PC-3 (cell line): ENCODE measurements at regions not wholly inside any gene's neighbourhood (a gene's known extent, or its start where the extent isn't known, plus 50 kb on each side); places are given as distances from the start of the nearest gene placed in this dataset.
"Not testable (repeated sequence)": the region's sequence is repeated elsewhere in the genome, so short reads cannot be mapped to it uniquely, and the experiment has no call there.

Experiments used
- ATAC-seq: fragments of 200-7000 bp; cut with Tn5 transposase; 2 replicates; pipeline ENCODE4 v1.9.1; 2020; ENCODE audit warnings: mild to moderate bottlenecking, moderate library complexity
- BruUV-seq: library from RNA; stranded (reverse); fragments of 400-500 nt; replicated peaks from 2 replicates; lab custom pipeline; 2021; lab: Mats Ljungman, UMichigan
- CTCF ChIA-PET: fragments of 300-600 bp; sonication (Branson Sonifier 250); formaldehyde crosslinking; loops from one replicate; lab custom pipeline; 2022; ENCODE audit warnings: antibody characterized with exemption; lab: Charles Lee
- POLR2A ChIA-PET: fragments of 300-600 bp; sonication (Branson Sonifier 250); formaldehyde crosslinking; loops from one replicate; lab custom pipeline; 2022; ENCODE audit warnings: antibody characterized with exemption; ENCODE audit not compliant: unreplicated experiment; lab: Charles Lee
- DNase-seq: peaks from one replicate; pipeline ENCODE4 v3.0.0-alpha.2; 2015
- H2AFZ ChIP-seq: fragments of 300-600 bp; sonication (generic); 2 replicates; pipeline ENCODE4 v1.6.0; 2016; ENCODE audit warnings: antibody characterized with exemption, low read length
- H3F3A ChIP-seq: fragments of 300-600 bp; sonication (generic); one replicate; pipeline ENCODE4 v1.6.0; 2017; ENCODE audit warnings: antibody characterized with exemption, low read length, control low read depth, mild to moderate bottlenecking; ENCODE audit not compliant: unreplicated experiment
- H3K27ac ChIP-seq: fragments of 300-600 bp; sonication (generic); 2 replicates; pipeline ENCODE4 v1.5.1; 2016; ENCODE audit warnings: mild to moderate bottlenecking, low read length
- H3K27me3 ChIP-seq: fragments of 300-600 bp; sonication (generic); 2 replicates; pipeline ENCODE4 v1.6.1; 2016; ENCODE audit warnings: low read length, mixed read lengths
- H3K36me3 ChIP-seq: fragments of 300-600 bp; sonication (generic); 2 replicates; pipeline ENCODE4 v1.6.1; 2016; ENCODE audit warnings: low read depth, mixed run types, low read length, mixed read lengths
- H3K4me1 ChIP-seq: fragments of 300-600 bp; sonication (generic); 2 replicates; pipeline ENCODE4 v1.5.1; 2016; ENCODE audit warnings: low read length; ENCODE audit not compliant: insufficient read depth
- H3K4me2 ChIP-seq: fragments of 300-600 bp; sonication (generic); 2 replicates; pipeline ENCODE4 v1.6.0; 2016; ENCODE audit warnings: low read length
- H3K4me3 ChIP-seq: fragments of 300-600 bp; sonication (generic); 2 replicates; pipeline ENCODE4 v1.5.1; 2016; ENCODE audit warnings: mild to moderate bottlenecking, low read length, mixed read lengths
- H3K79me2 ChIP-seq: fragments of 300-600 bp; sonication (generic); 2 replicates; pipeline ENCODE4 v1.6.1; 2017; ENCODE audit warnings: low read length, mixed read lengths
- H3K9ac ChIP-seq: fragments of 300-600 bp; sonication (generic); 2 replicates; pipeline ENCODE4 v1.6.0; 2016; ENCODE audit warnings: mild to moderate bottlenecking, low read length
- H3K9me2 ChIP-seq: fragments of 300-600 bp; sonication (generic); replicated peaks from 2 replicates; pipeline ENCODE4 v1.6.1; 2016; ENCODE audit warnings: mixed run types, low read length, mixed read lengths
- H3K9me3 ChIP-seq: fragments of 300-600 bp; sonication (generic); 2 replicates; pipeline ENCODE4 v1.6.1; 2016; ENCODE audit warnings: low read length, mixed read lengths
- H4K20me1 ChIP-seq: fragments of 300-600 bp; sonication (generic); 2 replicates; pipeline ENCODE4 v1.6.1; 2016; ENCODE audit warnings: low read length, mixed read lengths
- CTCF ChIP-seq: fragments of 300-600 bp; sonication (generic); conservative IDR thresholded peaks from 2 replicates; pipeline ENCODE4 v1.5.1; 2017; ENCODE audit warnings: antibody characterized with exemption, low read depth, mild to moderate bottlenecking, low read length
- EZH2 ChIP-seq: fragments of 300-600 bp; sonication (generic); IDR thresholded peaks from one replicate; pipeline ENCODE4 v1.6.1; 2017; ENCODE audit warnings: antibody characterized with exemption, mild to moderate bottlenecking, low read length; ENCODE audit not compliant: unreplicated experiment
- EZH2phosphoT487 ChIP-seq: fragments of 300-600 bp; sonication (generic); IDR thresholded peaks from 2 replicates; pipeline ENCODE4 v1.6.1; 2018; ENCODE audit warnings: mild to moderate bottlenecking, antibody characterized with exemption, low read length, borderline replicate concordance
- intact Hi-C: fragments of 100-400 bp; cut with micrococcal nuclease; formaldehyde crosslinking; loops from 2 replicates; pipeline ENCODE4 v1.9.0; 2023

DNA sequence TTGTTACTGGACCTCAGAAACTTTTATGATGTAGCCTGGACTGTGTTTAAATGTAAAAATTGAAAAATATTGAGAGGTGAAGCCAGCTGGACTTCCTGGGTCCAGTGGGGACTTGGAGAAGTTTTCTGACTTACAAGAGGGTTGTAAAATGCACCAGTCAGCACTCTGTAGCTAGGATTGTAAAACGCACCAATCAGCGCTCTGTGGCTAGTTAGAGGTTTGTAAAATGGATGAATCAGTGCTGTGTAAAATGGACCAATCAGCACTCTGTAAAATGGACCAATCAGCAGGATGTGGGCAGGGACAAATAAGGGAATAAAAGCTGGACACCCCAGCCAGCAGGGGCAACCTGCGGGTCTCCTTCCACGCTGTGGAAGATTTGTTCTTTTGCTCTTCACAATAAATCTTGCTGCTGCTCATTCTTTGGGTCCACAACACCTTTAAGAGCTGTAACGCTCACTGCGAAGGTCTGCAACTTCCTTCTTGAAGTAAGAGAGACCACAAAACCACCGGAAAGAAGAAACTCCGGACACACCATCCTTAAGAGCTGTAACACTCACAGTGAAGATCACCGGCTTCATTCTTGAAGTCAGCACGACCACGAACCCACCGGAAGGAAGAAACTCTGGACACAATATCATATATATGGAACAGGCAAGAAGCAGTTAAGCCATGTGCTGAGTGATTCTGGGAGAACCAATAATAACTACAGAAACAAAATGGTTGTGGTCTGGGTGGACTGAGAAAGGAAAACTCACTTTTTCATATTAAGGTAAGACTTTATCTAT lies 201.3 kb downstream of the GABRG2 start:
- Histone ChIP-seq H3K9me3 (peaks cover 7% of the 10 kb centered on the region), H3K4me2 (no peak overlapping the region), H3K4me3 (no peak overlapping the region), H4K20me1 (no peaks in the 10 kb centered on the region), H3K9ac (no peak overlapping the region), H3K27ac (no peak overlapping the region), H3K27me3 (no peaks in the 10 kb centered on the region), H3K36me3 (no peaks in the 10 kb centered on the region), H3F3A (no peaks in the 10 kb centered on the region), H2AFZ (no peak overlapping the region), H3K79me2 (no peaks in the 10 kb centered on the region), H3K4me1 (no peaks in the 10 kb centered on the region), H3K9me2 (no peaks in the 10 kb centered on the region)
- ATAC-seq (no peak), DNase-seq (no peak)
- intact Hi-C loops, result no loop called here
- ChIA-PET POLR2A (no interaction called here), CTCF (no interaction called here)
- TF ChIP-seq CTCF (no peak), EZH2 (no peak), EZH2phosphoT487 (no peak)
- BruUV-seq, result no TSS peak

DNA sequence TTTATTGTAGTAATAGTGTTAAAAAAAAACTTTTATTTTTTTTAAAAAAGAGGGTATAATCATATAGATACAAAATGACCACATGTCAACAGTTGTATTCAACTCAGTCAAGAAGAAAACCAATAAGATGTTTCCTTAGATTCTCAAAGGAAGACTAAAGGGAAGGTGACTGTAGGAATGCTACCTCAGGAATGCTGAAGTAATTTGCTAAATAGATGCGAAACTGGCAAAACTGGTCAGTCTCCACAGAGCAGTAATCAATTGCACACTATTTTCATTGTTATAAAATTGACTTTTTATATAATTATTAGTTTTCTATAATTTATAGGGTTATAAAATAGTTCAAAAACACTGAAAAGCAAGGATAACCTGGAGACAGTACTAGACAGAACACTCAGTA lies 204.8 kb downstream of the GABRG2 start:
- no peak overlapping the region for H3K4me2 ChIP-seq
- no peaks in the 10 kb centered on the region for H3K27me3 ChIP-seq
- POLR2A ChIA-PET, result no interaction called here
- H3K4me3 ChIP-seq, result no peak overlapping the region
- H3K79me2 ChIP-seq, result no peaks in the 10 kb centered on the region
- DNase-seq, result no peak
- H3K4me1 ChIP-seq, result no peaks in the 10 kb centered on the region
- H2AFZ ChIP-seq, result no peak overlapping the region
- H4K20me1 ChIP-seq, result no peaks in the 10 kb centered on the region
- no TSS peak for BruUV-seq
- ATAC-seq, result no peak
- no peaks in the 10 kb centered on the region for H3F3A ChIP-seq
- H3K36me3 ChIP-seq, result no peaks in the 10 kb centered on the region
- no peak for TF ChIP-seq EZH2
- peaks cover 11% of the 10 kb centered on the region for H3K9me3 ChIP-seq
- no peak overlapping the region for H3K27ac ChIP-seq
- CTCF ChIA-PET, result no interaction called here
- no peak overlapping the region for H3K9ac ChIP-seq
- no peaks in the 10 kb centered on the region for H3K9me2 ChIP-seq
- intact Hi-C loops, result no loop called here

DNA sequence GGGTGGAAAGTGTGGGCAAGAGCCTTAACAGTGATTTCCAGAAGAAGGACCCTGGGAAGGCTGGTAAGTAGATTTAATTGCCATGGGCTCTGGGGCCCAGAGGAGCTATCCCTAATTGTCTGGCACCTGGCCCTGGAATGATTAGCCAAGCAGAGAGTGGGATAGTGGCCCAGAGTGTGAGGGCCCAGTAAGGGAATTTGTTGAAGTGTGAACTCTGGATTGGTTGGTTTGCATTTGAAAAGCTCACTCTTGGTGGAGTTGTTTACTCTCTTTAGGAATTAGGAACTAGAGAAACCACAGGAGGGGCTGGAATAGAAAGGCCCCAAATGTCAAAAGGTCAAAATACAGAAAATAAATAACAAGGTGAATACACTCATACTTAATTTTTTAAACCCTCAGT lies 207.1 kb downstream of the GABRG2 start:
- Histone ChIP-seq H3K9me3 (peaks cover 11% of the 10 kb centered on the region), H3K27me3 (no peaks in the 10 kb centered on the region), H3K4me2 (no peak overlapping the region), H3K27ac (no peak overlapping the region), H3K4me1 (no peaks in the 10 kb centered on the region), H3K9me2 (no peaks in the 10 kb centered on the region), H4K20me1 (no peaks in the 10 kb centered on the region), H3K4me3 (no peak overlapping the region), H2AFZ (no peak overlapping the region), H3K9ac (no peak overlapping the region), H3K36me3 (no peaks in the 10 kb centered on the region), H3F3A (no peaks in the 10 kb centered on the region), H3K79me2 (no peaks in the 10 kb centered on the region)
- ChIA-PET CTCF (no interaction called here), POLR2A (no interaction called here)
- intact Hi-C loops, result no loop called here
- no TSS peak for BruUV-seq
- ATAC-seq, result no peak
- TF ChIP-seq EZH2phosphoT487 (no peak), EZH2 (no peak), CTCF (no peak)
- no peak for DNase-seq

DNA sequence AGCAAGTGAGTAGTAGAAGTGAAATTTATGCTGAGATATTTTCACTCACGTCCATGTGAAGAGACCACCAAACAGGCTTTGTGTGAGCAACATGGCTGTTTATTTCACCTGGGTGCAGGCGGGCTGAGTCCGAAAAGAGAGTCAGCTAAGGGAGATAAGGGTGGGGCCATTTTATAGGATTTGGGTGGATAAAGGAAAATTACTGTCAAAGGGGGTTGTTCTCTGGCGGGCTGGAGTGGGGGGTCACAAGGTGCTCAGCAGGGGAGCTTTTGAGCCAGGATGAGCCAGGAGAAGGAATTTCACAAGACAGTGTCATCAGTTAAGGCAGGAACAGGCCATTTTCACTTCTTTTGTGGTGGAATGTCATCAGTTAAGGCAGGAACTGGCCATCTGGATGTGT lies 207.8 kb downstream of the GABRG2 start:
- CTCF ChIA-PET, H3K36me3 ChIP-seq, H3K9ac ChIP-seq, H3K9me2 ChIP-seq, H3K27me3 ChIP-seq, BruUV-seq, DNase-seq, H3K4me2 ChIP-seq, H3K79me2 ChIP-seq, H3K4me1 ChIP-seq, ATAC-seq, POLR2A ChIA-PET, H3F3A ChIP-seq, intact Hi-C loops, H4K20me1 ChIP-seq, H3K4me3 ChIP-seq, H2AFZ ChIP-seq, H3K27ac ChIP-seq: not testable (repeated sequence)
- H3K9me3 ChIP-seq, result peaks cover 11% of the 10 kb centered on the region
